ENCODE measurements at regions not wholly inside any gene's neighbourhood (a gene's known extent, or its start where the extent isn't known, plus 50 kb on each side); places are given as distances from the start of the nearest gene placed in this dataset.
"Not testable (repeated sequence)": the region's sequence is repeated elsewhere in the genome, so short reads cannot be mapped to it uniquely, and the experiment has no call there.

DNA sequence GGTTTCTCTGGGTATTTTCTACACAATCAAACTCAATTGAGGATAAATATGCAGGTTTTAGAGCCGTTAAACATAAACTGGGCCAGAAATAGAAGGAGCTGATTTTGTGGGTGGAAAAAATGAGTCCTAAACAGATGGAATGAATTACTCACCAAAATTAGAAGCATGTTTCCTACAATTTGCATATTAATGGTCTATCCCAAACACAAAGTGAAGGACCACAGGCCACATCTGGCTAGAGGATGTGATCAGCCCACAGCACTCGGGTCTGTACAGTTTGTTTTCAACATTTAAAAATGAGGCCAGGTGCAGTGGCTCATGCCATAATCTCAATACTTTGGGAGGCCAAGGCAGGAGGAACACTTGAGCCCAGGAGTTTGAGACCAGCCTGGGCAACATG is 296.3 kb downstream of the PREX1 start:
- no peak for DNase-seq (ENCODE audit: low read depth in 2 of 3, low spot score in 2 of 3)

DNA sequence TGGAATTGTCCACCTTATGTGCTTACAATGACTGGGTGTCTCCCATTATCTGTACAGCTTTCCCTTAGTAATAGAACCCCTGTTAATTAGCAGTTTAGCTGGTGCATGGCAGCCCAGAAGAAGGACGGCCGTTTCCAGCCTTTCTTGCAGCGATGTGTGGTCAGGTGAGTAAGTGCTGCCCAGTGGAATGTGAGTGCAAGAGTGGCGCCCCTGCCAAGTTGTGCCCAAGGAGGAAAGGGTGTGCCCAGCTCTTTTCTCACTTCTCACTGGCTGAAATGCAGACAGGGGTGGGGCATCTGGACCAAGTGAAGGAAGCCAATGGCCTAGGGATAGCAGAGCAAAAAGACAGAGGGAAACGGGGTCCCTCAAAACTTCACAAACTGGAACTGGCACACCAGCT is 296.8 kb downstream of the PREX1 start:
- DNase-seq (ENCODE audit: low read depth in 2 of 3, low spot score in 2 of 3), result no peak

DNA sequence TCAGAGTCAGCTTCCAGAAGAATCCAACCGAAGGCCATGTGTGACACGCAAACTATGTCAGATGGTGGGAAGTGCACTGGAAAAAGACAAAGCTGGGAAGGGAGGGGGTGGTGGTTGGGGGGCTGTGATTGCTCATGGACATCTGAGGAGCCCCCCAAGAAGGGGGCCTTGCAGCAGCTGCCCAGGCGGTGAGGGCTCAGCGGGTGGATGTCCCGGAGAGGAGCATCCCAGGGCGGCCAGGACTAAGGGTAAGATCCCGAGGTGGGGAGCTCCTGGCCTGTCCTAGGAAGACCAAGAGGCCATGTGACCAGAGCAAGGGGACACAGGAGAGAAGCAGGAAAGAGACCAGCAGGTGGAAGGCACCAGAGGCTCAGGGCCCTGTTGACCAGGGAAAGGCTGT is 299.5 kb downstream of the PREX1 start:
- DNase-seq (ENCODE audit: low read depth in 2 of 3, low spot score in 2 of 3), result no peak

DNA sequence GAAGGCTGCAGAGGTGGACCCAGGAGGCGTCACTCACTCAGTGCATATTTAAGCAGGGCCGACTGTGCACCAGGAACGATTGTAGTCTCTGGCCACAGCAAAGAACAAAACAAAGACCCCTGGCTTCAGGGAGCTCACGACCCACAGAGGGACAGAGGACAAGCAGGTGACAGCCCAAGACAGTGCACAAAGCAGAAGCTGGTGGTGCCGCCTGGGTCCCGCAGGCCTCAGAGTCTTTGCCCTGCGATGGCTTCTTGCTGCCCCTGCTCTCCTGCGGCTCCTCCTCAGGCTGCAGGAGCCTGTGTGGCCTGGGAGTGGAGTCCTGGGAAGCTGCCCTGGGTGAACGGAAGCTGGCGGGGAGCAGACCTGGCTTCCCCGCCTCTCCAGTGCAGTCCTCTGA is 300.0 kb downstream of the PREX1 start:
- no peak for DNase-seq (ENCODE audit: low read depth in 2 of 3, low spot score in 2 of 3)

DNA sequence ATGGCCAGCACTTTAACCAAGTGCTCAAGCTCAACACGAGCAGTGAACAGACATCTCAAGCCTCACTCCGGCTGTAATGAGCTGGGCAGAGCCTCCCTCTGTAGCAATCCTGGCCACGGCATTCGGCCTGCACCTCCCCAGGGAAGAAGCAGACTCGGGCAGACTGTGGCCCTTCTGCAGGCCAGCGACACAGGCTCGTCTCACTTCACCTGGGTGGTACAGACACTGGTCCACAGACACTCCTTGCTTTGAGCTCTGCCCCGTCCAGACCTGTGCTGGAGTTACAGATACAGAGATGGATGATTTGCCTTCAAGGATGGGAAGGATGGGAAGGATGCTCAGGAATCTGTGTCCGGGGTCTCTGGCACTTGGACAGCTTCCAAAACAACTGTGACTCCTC is 300.9 kb downstream of the PREX1 start:
- no peak for DNase-seq (ENCODE audit: low read depth in 2 of 3, low spot score in 2 of 3)

DNA sequence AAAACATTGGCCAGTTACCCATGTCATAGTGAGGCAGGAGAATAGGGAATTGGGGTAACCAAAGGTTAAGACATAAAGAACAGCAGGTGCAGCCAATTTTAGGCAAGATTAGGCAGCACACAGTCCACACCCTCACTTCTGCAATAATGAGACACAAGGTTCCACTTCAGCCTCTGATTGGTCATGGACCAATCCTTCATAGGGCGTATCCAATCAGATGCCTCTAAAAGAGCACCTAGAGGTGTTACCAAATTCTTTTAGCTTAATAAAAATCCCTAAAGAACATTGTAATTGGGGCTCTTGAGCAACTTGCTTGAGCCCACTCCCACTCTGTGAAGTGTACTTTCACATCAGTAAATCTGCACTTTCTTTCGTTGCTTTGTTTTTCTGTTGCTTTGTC is 302.4 kb downstream of the PREX1 start:
- DNase-seq (ENCODE audit: low read depth in 2 of 3, low spot score in 2 of 3), result no peak

DNA sequence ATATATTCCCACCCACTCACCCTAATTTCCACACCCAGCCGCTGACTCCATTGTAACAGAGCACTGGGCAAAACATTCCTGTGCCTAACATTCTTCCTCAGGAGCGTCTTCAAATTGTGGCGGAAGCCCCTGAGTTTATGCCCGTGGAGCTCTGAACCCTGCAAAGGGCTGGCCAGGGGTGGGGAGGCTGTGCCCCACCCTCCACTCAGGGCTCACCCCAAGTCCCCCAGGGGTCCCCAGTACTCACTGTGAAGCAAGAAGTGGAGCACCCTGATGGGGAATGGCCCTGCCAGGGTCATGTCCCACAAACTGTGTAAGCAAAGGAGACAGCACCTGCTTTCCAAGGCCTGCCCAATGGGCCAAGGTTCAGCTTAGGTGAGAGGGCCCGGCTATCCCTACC is 303.2 kb downstream of the PREX1 start:
- DNase-seq (ENCODE audit: low read depth in 2 of 3, low spot score in 2 of 3), result no peak

DNA sequence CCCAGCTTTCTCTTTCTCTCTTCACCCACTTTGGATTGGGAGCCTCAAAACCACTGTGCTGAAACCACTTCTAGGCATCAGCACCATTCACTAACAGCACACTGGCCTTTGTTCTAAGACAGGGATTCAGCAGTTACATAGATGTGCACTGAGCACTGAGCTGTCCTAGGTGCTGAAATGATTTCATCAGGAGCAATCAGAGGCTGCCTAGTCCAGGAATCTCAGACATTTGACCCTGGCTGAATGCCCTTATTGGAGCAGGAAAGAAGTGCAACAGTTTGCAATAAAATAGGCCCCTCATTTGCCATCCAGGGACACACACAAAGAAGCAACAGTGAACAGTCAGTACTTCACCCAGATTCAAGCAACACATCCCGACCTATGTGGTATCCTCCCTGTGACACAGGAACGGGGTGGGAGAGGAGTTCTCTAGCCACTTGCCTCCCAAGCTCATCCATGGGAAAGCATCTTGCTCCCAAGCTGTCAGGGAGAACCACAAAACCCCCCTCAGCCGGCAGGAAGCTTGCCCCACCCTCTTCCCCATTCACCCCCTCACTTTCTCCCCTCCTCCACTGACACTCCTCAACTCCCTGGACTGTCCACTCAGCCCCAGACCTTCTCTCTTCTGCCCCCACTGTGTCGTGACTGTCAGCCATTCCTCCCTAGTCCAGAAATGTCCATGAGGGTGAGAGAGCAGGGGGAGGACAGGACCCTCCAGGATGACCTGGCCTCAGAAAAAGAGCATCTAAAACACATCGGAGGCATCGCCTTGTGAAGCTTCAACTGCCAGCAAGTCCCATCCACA is 304.4 kb downstream of the PREX1 start:
- DNase-seq (ENCODE audit: low read depth in 2 of 3, low spot score in 2 of 3), result peak in 2 of 3 donors; percentile 46 to 73

DNA sequence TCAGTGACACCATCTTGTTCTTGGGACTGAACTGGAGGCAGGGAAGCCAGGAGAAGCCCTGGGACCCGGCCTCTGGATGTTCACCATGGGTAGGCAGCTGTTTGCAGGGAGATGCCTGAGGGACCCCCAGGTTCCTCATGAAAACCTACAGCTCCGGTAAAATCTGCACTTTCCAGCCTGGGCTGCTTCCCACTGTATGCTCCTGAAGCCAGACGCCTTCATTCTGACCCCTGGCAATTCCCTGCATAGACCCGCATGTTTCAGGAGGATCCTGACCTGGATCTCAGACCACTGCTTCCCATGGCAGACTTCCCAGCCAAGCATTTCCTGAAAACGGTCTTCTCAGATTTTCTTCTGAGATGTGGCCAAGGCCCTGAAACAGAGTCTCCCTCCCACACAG is 306.7 kb downstream of the PREX1 start:
- no peak for DNase-seq (ENCODE audit: low read depth in 2 of 3, low spot score in 2 of 3)

DNA sequence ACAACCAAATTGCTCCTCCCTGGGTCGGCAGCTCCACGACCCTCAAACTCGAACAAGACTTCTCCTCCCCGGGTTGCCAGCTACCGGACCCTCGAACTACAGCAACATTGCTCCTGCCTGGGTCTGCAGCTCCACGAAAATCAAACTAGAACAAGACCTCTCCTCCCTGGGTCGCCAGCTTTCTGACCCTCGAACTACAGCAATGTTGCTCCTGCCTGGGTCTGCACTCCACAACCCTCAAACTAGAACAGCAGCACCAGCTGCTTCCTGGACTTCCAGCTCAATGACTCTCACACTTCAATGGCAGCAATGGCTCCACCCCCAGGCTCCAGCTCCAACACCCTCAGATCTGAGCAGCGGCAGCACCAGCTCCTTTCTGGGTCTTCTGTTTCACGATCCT is 311.6 kb downstream of the PREX1 start:
- DNase-seq (ENCODE audit: low read depth in 2 of 3, low spot score in 2 of 3), result peak in 2 of 3 donors; percentile 0 to 50

DNA sequence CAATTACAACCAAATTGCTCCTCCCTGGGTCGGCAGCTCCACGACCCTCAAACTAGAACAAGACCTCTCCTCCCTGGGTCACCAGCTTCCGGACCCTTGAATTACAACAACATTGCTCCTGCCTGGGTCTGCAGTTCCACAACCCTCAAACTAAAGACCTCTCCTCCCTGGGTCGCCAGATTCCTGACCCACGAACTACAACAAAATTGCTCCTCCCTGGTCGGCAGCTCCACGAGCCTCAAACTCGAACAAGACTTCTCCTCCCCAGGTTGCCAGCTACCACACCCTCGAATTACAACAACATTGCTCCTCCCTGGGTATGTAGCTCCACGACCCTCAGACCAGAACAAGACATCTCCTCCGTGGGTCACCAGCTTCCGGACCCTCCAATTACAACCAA is 313.2 kb downstream of the PREX1 start:
- not testable (repeated sequence) for DNase-seq (ENCODE audit: low read depth in 2 of 3, low spot score in 2 of 3)

DNA sequence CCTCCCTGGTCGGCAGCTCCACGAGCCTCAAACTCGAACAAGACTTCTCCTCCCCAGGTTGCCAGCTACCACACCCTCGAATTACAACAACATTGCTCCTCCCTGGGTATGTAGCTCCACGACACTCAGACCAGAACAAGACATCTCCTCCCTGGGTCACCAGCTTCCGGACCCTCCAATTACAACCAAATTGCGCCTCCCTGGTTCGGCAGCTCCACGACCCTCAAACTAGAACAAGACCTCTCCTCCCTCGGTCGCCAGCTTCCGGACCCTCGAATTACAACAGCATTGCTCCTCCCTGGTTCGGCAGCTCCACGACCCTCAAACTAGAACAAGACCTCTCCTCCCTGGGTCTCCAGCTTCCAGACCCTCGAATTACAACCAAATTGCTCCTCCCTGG is 315.3 kb downstream of the PREX1 start:
- not testable (repeated sequence) for DNase-seq (ENCODE audit: low read depth in 2 of 3, low spot score in 2 of 3)

DNA sequence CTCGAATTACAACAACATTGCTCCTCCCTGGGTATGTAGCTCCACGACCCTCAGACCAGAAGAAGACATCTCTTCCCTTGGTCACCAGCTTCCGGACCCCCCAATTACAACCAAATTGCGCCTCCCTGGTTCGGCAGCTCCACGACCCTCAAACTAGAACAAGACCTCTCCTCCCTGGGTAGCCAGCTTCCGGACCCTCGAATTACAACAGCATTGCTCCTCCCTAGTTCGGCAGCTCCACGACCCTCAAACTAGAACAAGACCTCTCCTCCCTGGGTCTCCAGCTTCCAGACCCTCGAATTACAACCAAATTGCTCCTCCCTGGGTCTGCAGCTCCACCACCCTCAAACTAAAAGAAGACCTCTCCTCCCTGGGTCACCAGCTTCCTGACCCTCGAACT is 322.7 kb downstream of the PREX1 start:
- DNase-seq (ENCODE audit: low read depth in 2 of 3, low spot score in 2 of 3), result not testable (repeated sequence)

DNA sequence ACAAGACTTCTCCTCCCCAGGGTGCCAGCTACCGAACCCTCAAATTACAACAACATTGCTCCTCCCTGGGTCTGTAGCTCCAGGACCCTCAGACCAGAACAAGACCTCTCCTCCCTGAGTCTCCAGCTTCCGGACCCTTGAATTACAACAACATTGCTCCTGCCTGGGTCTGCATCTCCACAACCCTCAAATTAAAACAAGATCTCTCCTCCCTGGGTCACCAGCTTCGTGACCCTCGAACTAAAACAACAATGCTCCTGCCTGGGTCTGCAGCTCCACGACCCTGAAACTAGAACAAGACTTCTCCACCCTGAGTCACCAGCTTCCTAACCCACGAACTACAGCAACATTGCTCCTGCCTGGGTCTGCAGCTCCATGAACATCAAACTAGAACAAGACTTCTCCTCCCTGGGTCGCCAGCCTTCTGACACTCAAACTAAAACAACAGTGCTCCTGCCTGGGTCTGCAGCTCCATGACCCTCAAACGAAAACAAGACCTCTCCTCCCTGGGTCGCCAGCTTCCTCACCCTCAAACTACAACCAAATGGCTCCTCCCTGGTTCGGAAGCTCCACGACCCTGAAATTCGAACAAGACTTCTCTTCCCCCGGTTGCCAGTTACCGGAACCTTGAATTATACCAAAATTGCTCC is 324.5 kb downstream of the PREX1 start:
- DNase-seq (ENCODE audit: low read depth in 2 of 3, low spot score in 2 of 3), result no peak

DNA sequence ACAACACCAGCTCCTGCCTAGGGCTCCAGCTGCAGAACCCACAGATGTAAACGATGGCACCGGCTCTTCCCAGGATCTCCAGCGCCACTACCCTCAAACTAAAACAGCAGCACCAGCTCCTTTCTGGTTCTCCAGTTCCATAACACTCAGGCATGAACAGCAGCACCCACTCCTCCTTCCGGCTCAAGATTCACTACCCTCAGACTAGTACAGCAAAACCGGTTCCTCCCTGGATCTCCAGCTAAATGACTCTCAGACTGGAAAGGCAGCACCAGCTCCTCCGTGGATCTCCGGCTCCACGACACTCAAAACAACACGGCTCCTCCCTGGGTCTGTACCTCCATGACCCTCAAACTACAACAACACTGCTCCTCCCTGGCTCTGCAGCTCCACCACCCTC is 325.0 kb downstream of the PREX1 start:
- DNase-seq (ENCODE audit: low read depth in 2 of 3, low spot score in 2 of 3), result no peak

DNA sequence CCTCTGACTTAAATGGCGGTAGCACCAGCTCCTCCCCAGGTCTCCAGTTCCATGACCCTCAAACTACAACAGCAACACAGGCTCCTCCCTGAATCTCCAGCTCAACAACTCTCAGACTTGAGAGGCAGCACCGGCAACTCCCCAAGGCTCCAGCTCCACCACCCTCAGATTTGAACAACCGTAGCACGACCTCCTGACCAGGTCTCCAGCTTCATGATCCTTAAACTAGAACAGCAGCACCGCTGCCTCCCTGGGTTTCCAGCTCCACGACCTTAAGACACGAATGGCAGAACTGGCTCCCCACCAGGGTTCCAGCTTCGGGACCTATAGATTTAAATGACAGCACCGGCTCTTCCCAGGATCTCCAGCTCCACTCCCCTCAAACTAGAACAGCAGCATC is 325.8 kb downstream of the PREX1 start:
- DNase-seq (ENCODE audit: low read depth in 2 of 3, low spot score in 2 of 3), result no peak

DNA sequence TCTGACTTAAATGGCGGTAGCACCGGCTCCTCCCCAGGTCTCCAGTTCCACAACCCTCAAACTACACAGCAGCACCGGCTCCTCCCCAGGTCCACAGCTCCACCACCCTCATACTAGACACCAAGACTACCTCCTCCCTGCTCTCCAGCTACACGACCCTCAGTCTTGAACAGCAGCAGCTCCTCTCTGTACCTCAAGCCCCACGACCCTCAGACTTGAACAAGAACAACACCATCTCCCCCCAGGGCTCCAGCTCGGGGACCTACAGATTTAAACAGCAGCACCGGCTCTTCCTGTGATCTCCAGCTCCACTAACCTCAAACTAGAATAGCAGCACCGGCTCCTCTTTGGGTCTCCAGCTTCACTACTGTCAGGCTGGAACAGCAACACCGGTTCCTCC is 326.9 kb downstream of the PREX1 start:
- DNase-seq (ENCODE audit: low read depth in 2 of 3, low spot score in 2 of 3), result not testable (repeated sequence)

DNA sequence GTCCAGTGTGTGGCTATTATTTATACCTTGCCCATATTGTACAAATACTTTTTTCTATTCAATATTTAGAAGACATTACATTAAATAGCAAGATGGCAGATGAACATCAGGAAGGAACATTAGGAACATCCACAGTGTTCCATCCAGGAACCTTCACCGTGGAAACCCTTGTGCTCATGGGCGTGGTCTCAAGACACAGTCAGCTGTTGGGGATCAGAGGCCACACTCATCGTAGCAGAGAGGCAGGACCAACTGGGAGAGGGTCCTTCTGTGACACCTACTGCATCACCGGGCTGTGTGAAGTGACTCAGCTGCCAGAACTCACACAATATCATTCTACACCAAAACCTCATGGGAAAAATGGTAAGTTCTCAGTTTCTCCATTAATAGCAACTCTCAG is 328.9 kb downstream of the PREX1 start:
- not testable (repeated sequence) for DNase-seq (ENCODE audit: low read depth in 2 of 3, low spot score in 2 of 3)

DNA sequence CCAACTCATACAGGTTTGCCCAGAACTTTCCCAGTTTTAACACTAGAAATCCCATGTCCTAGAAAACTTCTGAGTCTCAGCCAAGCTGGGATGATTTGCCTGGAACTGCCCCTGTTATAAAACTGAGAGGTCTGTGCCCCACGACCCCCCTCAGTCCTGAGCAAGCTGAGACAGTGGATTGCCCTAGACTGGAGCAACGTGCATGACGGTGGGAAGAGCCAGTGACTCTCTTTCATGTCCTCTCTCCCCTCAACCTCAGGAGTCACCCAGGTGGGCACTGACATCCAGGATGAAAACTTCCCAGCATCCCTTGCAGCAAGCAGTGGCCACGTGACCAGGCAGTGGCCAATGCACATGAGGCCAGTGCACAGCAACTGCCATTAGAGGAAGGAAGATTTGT is 329.7 kb downstream of the PREX1 start:
- not testable (repeated sequence) for DNase-seq (ENCODE audit: low read depth in 2 of 3, low spot score in 2 of 3)

DNA sequence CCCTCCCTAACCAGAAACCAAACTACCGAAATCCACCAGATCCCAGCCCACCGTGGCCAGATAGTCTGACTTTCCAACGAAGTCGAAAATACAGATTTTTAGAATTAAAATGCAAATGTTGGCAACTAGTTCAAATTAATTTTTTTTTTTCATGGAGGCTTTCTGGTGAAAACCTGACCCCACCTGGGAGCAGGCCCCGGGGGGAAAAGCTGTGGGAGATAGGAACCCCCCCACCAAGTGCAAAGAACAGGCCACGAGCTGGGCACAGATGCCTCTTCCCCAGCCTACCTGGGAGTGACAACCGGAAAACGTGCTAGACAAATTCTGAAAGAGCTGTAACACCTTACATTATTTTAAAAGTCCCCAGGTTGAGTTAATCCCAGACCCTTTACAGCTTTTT is 333.8 kb downstream of the PREX1 start:
- no peak for DNase-seq (ENCODE audit: low read depth in 2 of 3, low spot score in 2 of 3)

DNA sequence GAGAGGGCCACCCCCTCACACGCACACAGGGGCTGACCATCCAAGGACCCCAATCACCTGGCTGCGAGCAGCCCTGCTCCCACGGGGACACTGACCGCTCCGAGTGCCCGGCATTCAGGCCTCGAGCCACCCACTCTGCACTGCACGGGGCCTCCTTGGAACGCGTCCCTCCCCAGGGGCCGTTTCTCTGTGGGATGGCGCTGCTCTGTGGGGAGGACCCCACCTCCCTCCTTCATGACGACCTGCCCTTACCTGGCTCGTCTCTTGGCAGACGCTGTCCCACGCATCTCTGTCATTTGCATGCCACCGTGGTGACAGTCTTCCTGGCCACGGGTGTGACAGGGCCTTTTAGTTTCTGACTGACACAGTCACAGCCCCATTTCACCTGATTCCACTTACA is 334.5 kb downstream of the PREX1 start:
- DNase-seq (ENCODE audit: low read depth in 2 of 3, low spot score in 2 of 3), result not testable (repeated sequence)

DNA sequence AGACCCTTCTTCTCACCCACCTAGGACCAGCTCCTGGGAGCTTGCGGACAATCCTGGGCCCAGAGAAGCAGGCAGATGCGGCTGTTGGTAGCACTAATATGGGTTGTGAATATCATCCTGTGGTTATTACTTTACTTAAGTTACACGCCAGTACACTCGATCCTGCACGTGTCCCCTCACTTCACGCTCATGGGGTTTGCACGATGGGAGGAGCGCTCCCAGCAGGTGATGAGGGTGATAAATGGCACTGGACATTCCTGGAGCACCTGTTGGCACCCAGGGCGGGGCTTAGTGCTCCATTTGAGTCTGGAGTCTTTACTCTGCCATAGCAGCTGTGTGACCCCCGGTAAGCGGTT is 335.1 kb downstream of the PREX1 start:
- DNase-seq (ENCODE audit: low read depth in 2 of 3, low spot score in 2 of 3), result no peak

Data from hematopoietic multipotent progenitor cell (in vitro differentiated cells).